ENCODE measurements at regions not wholly inside any gene's neighbourhood (a gene's known extent, or its start where the extent isn't known, plus 50 kb on each side); places are given as distances from the start of the nearest gene placed in this dataset.

- H3K27me3 ChIP-seq = no peaks in the 10 kb centered on the region
- H3K36me3 ChIP-seq = no peaks in the 10 kb centered on the region
- DNase-seq = no peak
- TF ChIP-seq, protein P1, sequence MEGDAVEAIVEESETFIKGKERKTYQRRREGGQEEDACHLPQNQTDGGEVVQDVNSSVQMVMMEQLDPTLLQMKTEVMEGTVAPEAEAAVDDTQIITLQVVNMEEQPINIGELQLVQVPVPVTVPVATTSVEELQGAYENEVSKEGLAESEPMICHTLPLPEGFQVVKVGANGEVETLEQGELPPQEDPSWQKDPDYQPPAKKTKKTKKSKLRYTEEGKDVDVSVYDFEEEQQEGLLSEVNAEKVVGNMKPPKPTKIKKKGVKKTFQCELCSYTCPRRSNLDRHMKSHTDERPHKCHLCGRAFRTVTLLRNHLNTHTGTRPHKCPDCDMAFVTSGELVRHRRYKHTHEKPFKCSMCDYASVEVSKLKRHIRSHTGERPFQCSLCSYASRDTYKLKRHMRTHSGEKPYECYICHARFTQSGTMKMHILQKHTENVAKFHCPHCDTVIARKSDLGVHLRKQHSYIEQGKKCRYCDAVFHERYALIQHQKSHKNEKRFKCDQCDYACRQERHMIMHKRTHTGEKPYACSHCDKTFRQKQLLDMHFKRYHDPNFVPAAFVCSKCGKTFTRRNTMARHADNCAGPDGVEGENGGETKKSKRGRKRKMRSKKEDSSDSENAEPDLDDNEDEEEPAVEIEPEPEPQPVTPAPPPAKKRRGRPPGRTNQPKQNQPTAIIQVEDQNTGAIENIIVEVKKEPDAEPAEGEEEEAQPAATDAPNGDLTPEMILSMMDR (IDR thresholded peaks at IDR 0.05) = no peak
- no peaks in the 10 kb centered on the region for H3K9me3 ChIP-seq
- H3K27ac ChIP-seq = no peak overlapping the region
- no peak overlapping the region for H3K4me3 ChIP-seq
- H3K4me1 ChIP-seq = no peaks in the 10 kb centered on the region
- ATAC-seq = no peak
- intact Hi-C loops (cut with DNase I) = no loop called here
These were observed 337.4 kb downstream of the NUAK1 start for GRCh38 chr12:105801351-105801750.

DNA sequence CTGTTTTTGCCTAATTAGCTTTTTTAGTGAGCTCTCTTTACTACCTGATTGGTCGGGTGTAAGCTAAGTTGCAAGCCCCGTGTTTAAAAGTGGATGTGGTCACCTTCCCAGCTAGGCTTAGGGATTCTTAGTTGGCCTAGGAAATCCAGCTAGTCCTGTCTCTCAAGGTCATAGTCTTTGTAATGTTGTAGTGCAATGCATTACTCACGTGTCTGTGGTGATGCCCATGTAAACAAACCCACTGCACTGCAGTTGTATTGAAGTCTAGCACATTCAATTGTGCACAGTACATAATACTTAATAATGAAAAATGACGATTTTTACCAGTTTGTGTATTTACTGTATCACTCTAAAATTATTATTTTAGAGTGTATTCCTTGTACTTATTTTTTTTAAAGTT is 335.5 kb downstream of the NUAK1 start:
- TF ChIP-seq, protein P1 (IDR thresholded peaks at IDR 0.05) = no peak
- no peaks in the 10 kb centered on the region for H3K36me3 ChIP-seq
- no peaks in the 10 kb centered on the region for H3K9me3 ChIP-seq
- H3K4me1 ChIP-seq = no peaks in the 10 kb centered on the region
- intact Hi-C loops (cut with DNase I) = no loop called here
- H3K4me3 ChIP-seq = no peak overlapping the region
- H3K27me3 ChIP-seq = no peaks in the 10 kb centered on the region
- H3K27ac ChIP-seq = no peak overlapping the region
- no peak for ATAC-seq
- no peak for DNase-seq

DNA sequence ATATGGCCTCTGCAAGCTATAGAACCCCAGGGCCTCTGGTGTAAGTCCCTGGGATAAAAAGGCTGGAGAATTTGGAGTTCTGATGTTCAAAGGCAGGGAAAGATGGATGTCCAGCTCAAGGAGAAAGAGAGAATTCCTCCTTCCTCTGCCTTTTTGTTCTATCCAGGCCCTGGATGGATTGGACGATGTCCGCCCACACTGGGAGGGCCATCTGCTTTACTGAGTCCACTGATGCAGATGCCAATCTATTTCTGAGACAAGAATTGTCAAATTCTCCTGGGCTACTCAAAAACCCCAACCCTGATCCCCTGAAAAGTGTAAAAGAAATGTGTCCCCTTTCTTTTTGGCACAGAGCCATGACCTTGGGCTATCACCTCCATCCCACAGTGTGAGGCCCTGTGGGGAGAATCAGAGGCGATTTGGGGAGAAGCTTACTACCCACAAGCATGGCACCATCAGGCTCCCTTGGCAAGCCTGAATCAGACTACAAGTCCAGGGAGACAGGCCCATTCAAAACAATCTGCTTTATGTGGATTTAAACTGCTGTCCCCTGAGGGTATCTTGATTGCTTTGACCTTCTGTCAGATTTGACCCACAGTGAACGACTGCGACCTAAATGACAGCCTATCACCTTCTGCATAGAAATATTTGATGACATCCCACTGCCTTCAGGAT is 334.0 kb downstream of the NUAK1 start:
- H3K4me1 ChIP-seq = no peaks in the 10 kb centered on the region
- intact Hi-C loops (cut with DNase I) = no loop called here
- no peak overlapping the region for H3K27ac ChIP-seq
- H3K27me3 ChIP-seq = no peaks in the 10 kb centered on the region
- ATAC-seq (no peak), DNase-seq (no peak)
- TF ChIP-seq, protein P1 (IDR thresholded peaks at IDR 0.05) = no peak
- no peaks in the 10 kb centered on the region for H3K36me3 ChIP-seq
- no peak overlapping the region for H3K4me3 ChIP-seq
- H3K9me3 ChIP-seq = no peaks in the 10 kb centered on the region

GRCh38 chr12:105805730-105806399 is 332.9 kb downstream of the NUAK1 start:
- TF ChIP-seq, protein P1 (IDR thresholded peaks at IDR 0.05) = no peak
- Histone ChIP-seq H3K9me3 (no peaks in the 10 kb centered on the region), H3K4me1 (no peaks in the 10 kb centered on the region), H3K36me3 (no peaks in the 10 kb centered on the region), H3K4me3 (no peak overlapping the region), H3K27ac (no peak overlapping the region), H3K27me3 (no peaks in the 10 kb centered on the region)
- intact Hi-C loops (cut with DNase I) = no loop called here
- no peak for ATAC-seq
- DNase-seq = no peak

DNA sequence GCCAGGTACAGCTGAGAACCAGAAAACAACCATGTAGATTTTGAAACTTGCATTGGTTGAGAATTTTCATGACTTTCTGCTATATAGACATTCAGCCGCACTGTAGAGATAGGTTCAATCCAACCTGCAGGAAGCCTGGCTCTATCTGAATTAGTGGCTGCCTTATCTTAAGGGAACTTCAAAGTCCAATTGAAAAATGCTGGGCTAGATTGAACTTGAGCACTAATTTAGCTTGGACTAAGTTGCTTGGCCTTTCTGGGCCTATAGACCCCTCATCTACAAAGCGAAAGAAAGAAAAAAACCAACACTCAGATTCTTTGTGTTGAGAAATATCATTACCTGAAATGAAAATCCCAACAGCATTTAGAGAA is 332.4 kb downstream of the NUAK1 start:
- H3K36me3 ChIP-seq = no peaks in the 10 kb centered on the region
- no peaks in the 10 kb centered on the region for H3K27me3 ChIP-seq
- TF ChIP-seq, protein P1 (IDR thresholded peaks at IDR 0.05) = no peak
- H3K27ac ChIP-seq = no peak overlapping the region
- H3K4me1 ChIP-seq = no peaks in the 10 kb centered on the region
- no peak for DNase-seq
- H3K9me3 ChIP-seq = no peaks in the 10 kb centered on the region
- no peak for ATAC-seq
- no peak overlapping the region for H3K4me3 ChIP-seq
- intact Hi-C loops (cut with DNase I) = no loop called here
